RWPE2 (cell line): ENCODE measurements at regions not wholly inside any gene's neighbourhood (a gene's known extent, or its start where the extent isn't known, plus 50 kb on each side); places are given as distances from the start of the nearest gene placed in this dataset.

Source experiments
- ATAC-seq: fragments of 200-7000 bp; cut with Tn5 transposase; 3 replicates; pipeline ENCODE4 v1.9.1; 2021; ENCODE audit warnings: low read depth
- DNase-seq: peaks from one replicate; pipeline ENCODE4 v3.0.0-alpha.2; 2020; ENCODE audit warnings: low spot score
- H3K27ac ChIP-seq: fragments of 450-650 bp; 2 replicates; pipeline ENCODE4 v1.5.1; 2017; ENCODE audit warnings: mild to moderate bottlenecking; ENCODE audit not compliant: poor library complexity, severe bottlenecking
- H3K27me3 ChIP-seq: fragments of 250-450 bp; sonication (Bioruptor Pico); 2 replicates; pipeline ENCODE4 v1.5.1; 2021; ENCODE audit warnings: mild to moderate bottlenecking, moderate library complexity; ENCODE audit not compliant: insufficient read depth, poor library complexity, severe bottlenecking
- H3K36me3 ChIP-seq: fragments of 250-450 bp; sonication (Bioruptor Pico); 2 replicates; pipeline ENCODE4 v1.5.1; 2020; ENCODE audit warnings: low read depth, mild to moderate bottlenecking, moderate library complexity
- H3K4me1 ChIP-seq: fragments of 250-450 bp; sonication (Bioruptor Pico); 2 replicates; pipeline ENCODE4 v1.5.1; 2021; ENCODE audit warnings: mild to moderate bottlenecking, moderate library complexity; ENCODE audit not compliant: insufficient read depth, poor library complexity, severe bottlenecking
- H3K4me3 ChIP-seq: fragments of 250-450 bp; sonication (Bioruptor Pico); 2 replicates; pipeline ENCODE4 v1.5.1; 2021; ENCODE audit warnings: mild to moderate bottlenecking, moderate library complexity; ENCODE audit not compliant: severe bottlenecking
- H3K9me3 ChIP-seq: fragments of 250-450 bp; sonication (Bioruptor Pico); 2 replicates; pipeline ENCODE4 v1.5.1; 2021; ENCODE audit warnings: mild to moderate bottlenecking, moderate library complexity; ENCODE audit not compliant: severe bottlenecking
- CTCF ChIP-seq: fragments of 450-650 bp; IDR thresholded peaks from one replicate; pipeline ENCODE4 v1.5.1; 2017; ENCODE audit warnings: mild to moderate bottlenecking, moderate library complexity; ENCODE audit not compliant: poor library complexity, severe bottlenecking

- DNase-seq, result peak; percentile 57
- ATAC-seq, result peak; percentile 97
- Histone ChIP-seq H3K9me3 (no peaks in the 10 kb centered on the region), H3K36me3 (no peaks in the 10 kb centered on the region), H3K4me3 (no peak overlapping the region), H3K27ac (peak overlapping the region; percentile 45), H3K27me3 (no peaks in the 10 kb centered on the region), H3K4me1 (peaks cover 20% of the 10 kb centered on the region)
- no peak for TF ChIP-seq CTCF
Measured at GRCh38 chr13:50410921-50411746, 395.9 kb downstream of the KCNRG start.

GRCh38 chr13:50412046-50412617, 396.9 kb downstream of the KCNRG start:
- Histone ChIP-seq H3K36me3 (no peaks in the 10 kb centered on the region), H3K9me3 (no peaks in the 10 kb centered on the region), H3K4me1 (peaks cover 20% of the 10 kb centered on the region), H3K27me3 (no peaks in the 10 kb centered on the region), H3K4me3 (no peak overlapping the region), H3K27ac (peak overlapping the region; percentile 45)
- no peak for TF ChIP-seq CTCF
- DNase-seq (no peak), ATAC-seq (no peak)

- peaks cover 16% of the 10 kb centered on the region for H3K4me1 ChIP-seq
- no peak for TF ChIP-seq CTCF
- no peaks in the 10 kb centered on the region for H3K36me3 ChIP-seq
- H3K9me3 ChIP-seq, result no peaks in the 10 kb centered on the region
- H3K27me3 ChIP-seq, result no peaks in the 10 kb centered on the region
- ATAC-seq, result no peak
- no peak overlapping the region for H3K4me3 ChIP-seq
- H3K27ac ChIP-seq, result no peak overlapping the region
- DNase-seq, result no peak
Measured at GRCh38 chr13:50414640-50415039, 399.4 kb downstream of the KCNRG start.

- H3K4me3 ChIP-seq, result no peak overlapping the region
- ATAC-seq, result no peak
- H3K9me3 ChIP-seq, result no peaks in the 10 kb centered on the region
- peaks cover 16% of the 10 kb centered on the region for H3K4me1 ChIP-seq
- no peak for DNase-seq
- H3K36me3 ChIP-seq, result no peaks in the 10 kb centered on the region
- no peaks in the 10 kb centered on the region for H3K27me3 ChIP-seq
- no peak overlapping the region for H3K27ac ChIP-seq
- TF ChIP-seq CTCF, result no peak
Measured at GRCh38 chr13:50415428-50415827, 400.2 kb downstream of the KCNRG start.

- no peak for TF ChIP-seq CTCF
- no peaks in the 10 kb centered on the region for H3K9me3 ChIP-seq
- no peak for ATAC-seq
- H3K27me3 ChIP-seq, result no peaks in the 10 kb centered on the region
- peaks cover 16% of the 10 kb centered on the region for H3K4me1 ChIP-seq
- no peak overlapping the region for H3K4me3 ChIP-seq
- H3K36me3 ChIP-seq, result no peaks in the 10 kb centered on the region
- H3K27ac ChIP-seq, result no peak overlapping the region
- no peak for DNase-seq
Measured at GRCh38 chr13:50417597-50417996, 402.4 kb downstream of the KCNRG start.
